ENCODE measurements at regions not wholly inside any gene's neighbourhood (a gene's known extent, or its start where the extent isn't known, plus 50 kb on each side); places are given as distances from the start of the nearest gene placed in this dataset.

DNA sequence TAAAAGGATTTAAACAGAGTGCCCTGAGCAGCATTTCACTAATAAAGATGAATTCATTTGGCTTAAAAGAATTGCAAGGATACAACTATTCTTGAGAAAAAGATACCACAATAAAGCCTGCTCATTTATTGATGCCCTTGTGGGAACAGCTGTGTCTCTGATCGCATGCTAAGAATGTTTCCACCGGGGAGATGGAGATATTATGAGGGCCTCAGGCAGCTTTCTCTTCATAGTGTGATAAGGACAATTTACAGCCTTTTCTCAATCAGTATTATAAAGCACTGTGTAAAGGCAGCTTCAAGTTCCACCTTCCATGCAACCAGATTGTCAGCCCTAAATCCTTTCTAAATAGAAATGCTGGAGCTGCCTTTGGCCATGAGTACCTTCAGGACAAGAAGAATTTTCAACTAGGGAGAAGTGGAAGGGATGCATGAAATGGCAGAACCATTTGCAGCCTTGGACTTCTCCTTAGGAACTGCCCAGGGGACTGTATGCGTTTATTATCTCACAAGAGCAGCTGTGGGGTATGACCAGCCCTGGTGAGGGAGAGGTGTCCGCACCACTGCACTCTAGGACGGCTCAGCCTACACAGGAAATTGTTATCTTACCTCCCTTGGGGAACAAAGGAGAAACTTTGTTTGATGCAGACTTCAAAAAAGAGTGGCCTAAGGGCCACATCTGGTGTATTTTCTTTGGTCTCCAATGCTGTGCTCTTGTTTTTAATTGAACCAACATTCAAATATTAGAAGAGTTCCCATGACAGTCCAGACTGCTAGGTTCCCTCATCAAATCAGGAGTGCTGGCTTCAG, 116.9 kb upstream of the PCGF5 start:
- TF ChIP-seq EZH2 (IDR thresholded peaks at IDR 0.05; ENCODE audit: insufficient read depth, poor library complexity, severe bottlenecking) (no peak), EZH2phosphoT487 (IDR thresholded peaks at IDR 0.05; ENCODE audit: insufficient read depth, low read depth) (no peak)
